ENCODE measurements at regions not wholly inside any gene's neighbourhood (a gene's known extent, or its start where the extent isn't known, plus 50 kb on each side); places are given as distances from the start of the nearest gene placed in this dataset.

DNA sequence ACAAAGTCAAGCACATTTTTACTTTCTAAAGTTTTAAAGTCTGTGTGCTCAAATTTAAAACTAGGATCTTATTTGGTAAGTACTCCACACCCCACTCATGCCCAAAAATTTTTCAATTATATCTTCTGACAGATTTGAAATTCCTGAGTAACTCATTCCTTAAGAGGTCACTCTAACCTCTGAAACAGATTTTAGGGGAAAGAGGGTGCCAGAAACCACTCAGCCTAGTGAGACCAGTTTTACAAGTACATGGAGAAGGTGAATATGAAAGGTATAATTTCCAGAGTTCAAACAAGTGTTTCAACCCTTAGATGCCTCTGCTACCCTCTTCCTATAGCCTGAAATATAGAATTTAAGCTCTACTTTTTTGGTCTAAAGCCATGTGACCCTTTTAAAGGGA lies 79.2 kb downstream of the C7orf25 start:
- TF ChIP-seq, protein P1, sequence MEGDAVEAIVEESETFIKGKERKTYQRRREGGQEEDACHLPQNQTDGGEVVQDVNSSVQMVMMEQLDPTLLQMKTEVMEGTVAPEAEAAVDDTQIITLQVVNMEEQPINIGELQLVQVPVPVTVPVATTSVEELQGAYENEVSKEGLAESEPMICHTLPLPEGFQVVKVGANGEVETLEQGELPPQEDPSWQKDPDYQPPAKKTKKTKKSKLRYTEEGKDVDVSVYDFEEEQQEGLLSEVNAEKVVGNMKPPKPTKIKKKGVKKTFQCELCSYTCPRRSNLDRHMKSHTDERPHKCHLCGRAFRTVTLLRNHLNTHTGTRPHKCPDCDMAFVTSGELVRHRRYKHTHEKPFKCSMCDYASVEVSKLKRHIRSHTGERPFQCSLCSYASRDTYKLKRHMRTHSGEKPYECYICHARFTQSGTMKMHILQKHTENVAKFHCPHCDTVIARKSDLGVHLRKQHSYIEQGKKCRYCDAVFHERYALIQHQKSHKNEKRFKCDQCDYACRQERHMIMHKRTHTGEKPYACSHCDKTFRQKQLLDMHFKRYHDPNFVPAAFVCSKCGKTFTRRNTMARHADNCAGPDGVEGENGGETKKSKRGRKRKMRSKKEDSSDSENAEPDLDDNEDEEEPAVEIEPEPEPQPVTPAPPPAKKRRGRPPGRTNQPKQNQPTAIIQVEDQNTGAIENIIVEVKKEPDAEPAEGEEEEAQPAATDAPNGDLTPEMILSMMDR (IDR thresholded peaks at IDR 0.05; ENCODE audit: low read depth, low read length, missing control alignments), result no peak
- no peak overlapping the region for H3K4me3 ChIP-seq (ENCODE audit: low read depth, low read length)
- DNase-seq (ENCODE audit: low read depth), result no peak

DNA sequence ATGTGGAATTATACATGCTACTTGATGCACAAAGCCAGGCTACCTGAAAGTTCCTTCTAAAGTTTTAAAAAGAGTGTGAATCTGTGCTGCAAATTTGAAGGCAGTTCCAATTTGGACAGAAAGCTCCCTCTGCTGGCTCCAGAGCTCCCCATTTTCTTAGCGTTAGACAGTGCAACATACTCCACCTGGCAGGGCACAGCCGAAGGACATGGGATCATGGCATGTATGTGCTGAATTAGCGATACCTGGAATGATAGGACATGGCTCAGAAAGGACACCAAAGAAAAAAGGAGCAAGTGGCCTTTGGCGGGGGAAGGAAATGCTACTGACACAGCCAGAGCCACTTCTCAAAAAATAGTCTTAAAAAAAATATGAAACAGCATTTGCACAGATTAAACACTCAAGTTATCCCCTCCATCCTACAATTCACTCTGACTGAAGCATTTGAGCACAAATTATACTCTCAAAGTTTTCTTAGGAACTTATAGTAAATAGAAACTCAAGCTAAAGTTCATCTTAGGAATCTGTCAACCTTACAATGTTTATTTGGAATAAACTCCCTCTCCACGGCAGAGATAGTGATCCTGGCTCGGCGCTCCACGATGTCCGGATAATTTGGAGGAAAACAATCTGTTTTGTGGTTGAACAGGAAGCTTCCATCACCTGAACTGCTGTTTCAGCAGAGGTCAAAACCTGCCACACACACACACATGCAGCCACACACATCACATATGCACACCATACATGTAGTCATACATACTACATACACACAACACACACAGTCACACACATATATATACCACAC lies 80.0 kb downstream of the C7orf25 start:
- DNase-seq (ENCODE audit: low read depth), result no peak
- TF ChIP-seq, protein P1 (IDR thresholded peaks at IDR 0.05; ENCODE audit: low read depth, low read length, missing control alignments), result peak; percentile 37
- H3K4me3 ChIP-seq (ENCODE audit: low read depth, low read length), result no peak overlapping the region

DNA sequence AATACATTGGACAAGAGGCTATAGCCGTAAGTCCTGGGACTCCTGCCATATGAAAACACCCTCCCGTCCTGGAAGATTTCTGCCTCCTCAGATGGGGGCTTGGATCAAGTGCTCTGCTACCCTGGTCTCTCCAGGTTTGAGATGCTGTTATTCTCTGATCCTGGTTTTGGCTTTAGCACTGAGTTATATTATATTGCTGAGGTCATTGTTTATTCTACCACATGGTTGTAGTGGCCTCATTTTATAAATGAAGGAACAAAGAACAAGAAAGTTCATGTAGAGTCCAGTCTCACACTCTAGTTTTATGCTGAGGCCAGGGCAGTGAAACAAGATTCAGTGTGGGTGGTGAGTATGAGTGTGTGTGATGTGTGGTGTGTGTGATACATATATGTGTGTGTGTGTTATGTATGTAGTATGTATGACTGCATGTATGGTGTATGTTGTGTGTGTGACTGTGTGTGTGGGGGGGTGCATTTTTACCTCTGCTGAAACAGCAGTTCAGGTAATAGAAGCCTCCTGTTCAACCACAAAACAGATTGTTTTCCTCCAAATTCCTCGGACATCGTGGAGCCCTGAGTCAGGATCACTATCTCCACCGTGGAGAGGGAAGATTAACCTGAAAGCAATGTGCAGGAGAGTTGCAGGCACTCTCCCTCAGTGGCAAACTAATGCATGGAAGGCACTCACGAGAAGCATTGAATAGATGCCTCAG lies 80.7 kb downstream of the C7orf25 start:
- H3K4me3 ChIP-seq (ENCODE audit: low read depth, low read length), result no peak overlapping the region
- TF ChIP-seq, protein P1 (IDR thresholded peaks at IDR 0.05; ENCODE audit: low read depth, low read length, missing control alignments), result no peak
- DNase-seq (ENCODE audit: low read depth), result no peak

DNA sequence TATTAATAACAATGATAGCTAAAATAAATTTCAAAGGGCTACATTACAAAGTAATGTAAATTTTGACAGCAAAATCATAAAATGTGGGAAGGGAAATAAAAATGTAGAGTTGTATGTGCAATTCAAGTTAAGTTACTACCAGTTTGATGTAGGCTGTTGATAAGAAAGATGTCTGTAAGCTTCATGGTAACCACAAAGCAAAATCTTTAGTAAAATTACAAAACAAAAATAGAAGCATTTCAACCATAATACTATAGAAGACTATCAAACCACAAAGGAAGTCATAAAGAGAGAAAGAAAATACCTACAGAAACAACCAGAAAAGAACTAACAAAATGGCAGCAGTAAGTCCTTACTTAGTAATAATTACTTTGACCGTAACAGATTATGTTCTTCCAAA lies 99.1 kb downstream of the C7orf25 start:
- H3K4me3 ChIP-seq (ENCODE audit: low read depth, low read length), result no peak overlapping the region
- TF ChIP-seq, protein P1 (IDR thresholded peaks at IDR 0.05; ENCODE audit: low read depth, low read length, missing control alignments), result no peak
- no peak for DNase-seq (ENCODE audit: low read depth)

DNA sequence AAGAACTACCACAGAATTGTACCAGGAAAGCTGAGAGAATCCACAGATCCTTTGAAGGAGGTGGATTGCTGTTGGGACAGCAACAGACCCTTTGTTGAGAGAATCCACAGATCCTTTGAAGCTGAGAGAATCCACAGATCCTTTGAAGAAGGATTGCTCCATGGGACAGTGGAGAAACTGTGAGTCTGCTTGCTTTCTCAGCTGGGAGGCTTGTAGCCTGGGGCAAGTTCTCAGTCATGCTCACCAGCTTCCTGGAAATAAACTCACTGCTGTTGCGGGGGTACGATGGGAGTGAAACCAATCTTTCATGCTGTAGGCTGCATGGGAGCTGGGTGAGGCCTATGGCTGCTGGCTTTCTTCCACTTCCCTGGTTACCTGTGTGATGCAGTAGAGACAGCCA lies 106.3 kb downstream of the C7orf25 start:
- no peak for DNase-seq (ENCODE audit: low read depth)
- TF ChIP-seq, protein P1 (IDR thresholded peaks at IDR 0.05; ENCODE audit: low read depth, low read length, missing control alignments), result no peak
- H3K4me3 ChIP-seq (ENCODE audit: low read depth, low read length), result no peak overlapping the region

DNA sequence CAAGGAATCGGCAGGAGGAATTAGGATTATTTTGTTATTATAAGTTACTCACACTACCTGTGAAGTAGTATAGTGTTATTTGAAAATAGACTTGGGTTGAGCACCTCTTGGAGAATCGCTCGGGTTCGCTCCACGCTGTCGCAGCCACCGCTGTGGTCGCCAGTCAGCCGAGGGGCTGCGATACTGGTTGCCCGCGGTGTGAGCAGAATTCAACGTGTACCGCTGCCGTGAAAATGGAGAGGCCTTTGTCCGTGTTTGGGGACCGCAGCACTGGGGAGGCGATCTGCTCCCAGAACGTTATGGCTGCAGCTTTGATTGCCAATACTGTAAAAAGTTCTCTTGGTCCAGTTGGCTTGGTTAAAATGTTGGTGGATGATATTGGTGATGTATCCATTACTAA lies 117.2 kb downstream of the C7orf25 start:
- no peak overlapping the region for H3K4me3 ChIP-seq (ENCODE audit: low read depth, low read length)
- TF ChIP-seq, protein P1 (IDR thresholded peaks at IDR 0.05; ENCODE audit: low read depth, low read length, missing control alignments), result no peak

More for the DNA sequence above, 117.2 kb downstream of the C7orf25 start:
- no peak for DNase-seq (ENCODE audit: low read depth)

All from GM12864 (cell line).